Upper lobe of right lung (tissue), 1 donor: ENCODE measurements at regions not wholly inside any gene's neighbourhood (a gene's known extent, or its start where the extent isn't known, plus 50 kb on each side); places are given as distances from the start of the nearest gene placed in this dataset.

Experiments used
- ATAC-seq: fragments of 200-7000 bp; cut with Tn5 transposase; one replicate; pipeline ENCODE4 v1.9.1; 2020; ENCODE audit warnings: mild to moderate bottlenecking, moderate library complexity
- DNase-seq: peaks from one replicate; pipeline ENCODE4 v3.0.0-alpha.2; 2020
- H3K27ac ChIP-seq: fragments of 200-600 bp; one replicate; pipeline ENCODE4 v1.8.0; 2022
- H3K27me3 ChIP-seq: fragments of 200-600 bp; one replicate; pipeline ENCODE4 v1.8.0; 2022; ENCODE audit warnings: mild to moderate bottlenecking
- H3K36me3 ChIP-seq: fragments of 200-600 bp; one replicate; pipeline ENCODE4 v1.8.0; 2022
- H3K4me1 ChIP-seq: fragments of 200-600 bp; one replicate; pipeline ENCODE4 v1.8.0; 2022
- H3K4me3 ChIP-seq: fragments of 200-600 bp; one replicate; pipeline ENCODE4 v1.8.0; 2022; ENCODE audit warnings: mild to moderate bottlenecking
- H3K9me3 ChIP-seq: fragments of 200-600 bp; one replicate; pipeline ENCODE4 v1.8.0; 2022
- CTCF ChIP-seq: fragments of 200-600 bp; IDR thresholded peaks from one replicate; pipeline ENCODE4 v1.8.0; 2022; ENCODE audit warnings: antibody characterized with exemption
- intact Hi-C: fragments of 100-400 bp; cut with DNase I; formaldehyde crosslinking; loops from one replicate; pipeline ENCODE4 v1.11.0; 2022
- donor health status: DM: no; HTN: yes; CAD: no; lungs with severe emphysema.

GRCh38 chr15:62240121-62241096, 75.3 kb upstream of the C2CD4B start:
- ATAC-seq (no peak), DNase-seq (no peak)
- H3K36me3 ChIP-seq: no peaks in the 10 kb centered on the region
- H3K27ac ChIP-seq: no peak overlapping the region
- no peaks in the 10 kb centered on the region for H3K27me3 ChIP-seq
- TF ChIP-seq CTCF: no peak
- peaks cover 5% of the 10 kb centered on the region for H3K9me3 ChIP-seq
- intact Hi-C loops: no loop called here
- no peaks in the 10 kb centered on the region for H3K4me1 ChIP-seq
- H3K4me3 ChIP-seq: no peak overlapping the region

- peak; percentile 20 for TF ChIP-seq CTCF
- no peaks in the 10 kb centered on the region for H3K4me1 ChIP-seq
- H3K27ac ChIP-seq: no peak overlapping the region
- no peak overlapping the region for H3K4me3 ChIP-seq
- no peaks in the 10 kb centered on the region for H3K27me3 ChIP-seq
- no peak for DNase-seq
- no peaks in the 10 kb centered on the region for H3K36me3 ChIP-seq
- intact Hi-C loops: no loop called here
- peak; percentile 28 for ATAC-seq
- H3K9me3 ChIP-seq: peaks cover 5% of the 10 kb centered on the region
Observed at GRCh38 chr15:62241135-62241770, 76.2 kb upstream of the C2CD4B start.

- H3K4me1 ChIP-seq: no peaks in the 10 kb centered on the region
- DNase-seq (no peak), ATAC-seq (no peak)
- H3K36me3 ChIP-seq: no peaks in the 10 kb centered on the region
- no peak overlapping the region for H3K4me3 ChIP-seq
- no peak overlapping the region for H3K27ac ChIP-seq
- peaks cover 4% of the 10 kb centered on the region for H3K9me3 ChIP-seq
- no peak for TF ChIP-seq CTCF
- intact Hi-C loops: no loop called here
- no peaks in the 10 kb centered on the region for H3K27me3 ChIP-seq
Observed at GRCh38 chr15:62242999-62243398, 77.9 kb upstream of the C2CD4B start.

GRCh38 chr15:62244762-62245161, 79.7 kb upstream of the C2CD4B start:
- no peak overlapping the region for H3K4me3 ChIP-seq
- H3K27ac ChIP-seq: no peak overlapping the region
- no peaks in the 10 kb centered on the region for H3K27me3 ChIP-seq
- no peaks in the 10 kb centered on the region for H3K4me1 ChIP-seq
- no peak for ATAC-seq
- H3K36me3 ChIP-seq: no peaks in the 10 kb centered on the region
- no peaks in the 10 kb centered on the region for H3K9me3 ChIP-seq
- intact Hi-C loops: no loop called here
- no peak for DNase-seq
- no peak for TF ChIP-seq CTCF

DNA sequence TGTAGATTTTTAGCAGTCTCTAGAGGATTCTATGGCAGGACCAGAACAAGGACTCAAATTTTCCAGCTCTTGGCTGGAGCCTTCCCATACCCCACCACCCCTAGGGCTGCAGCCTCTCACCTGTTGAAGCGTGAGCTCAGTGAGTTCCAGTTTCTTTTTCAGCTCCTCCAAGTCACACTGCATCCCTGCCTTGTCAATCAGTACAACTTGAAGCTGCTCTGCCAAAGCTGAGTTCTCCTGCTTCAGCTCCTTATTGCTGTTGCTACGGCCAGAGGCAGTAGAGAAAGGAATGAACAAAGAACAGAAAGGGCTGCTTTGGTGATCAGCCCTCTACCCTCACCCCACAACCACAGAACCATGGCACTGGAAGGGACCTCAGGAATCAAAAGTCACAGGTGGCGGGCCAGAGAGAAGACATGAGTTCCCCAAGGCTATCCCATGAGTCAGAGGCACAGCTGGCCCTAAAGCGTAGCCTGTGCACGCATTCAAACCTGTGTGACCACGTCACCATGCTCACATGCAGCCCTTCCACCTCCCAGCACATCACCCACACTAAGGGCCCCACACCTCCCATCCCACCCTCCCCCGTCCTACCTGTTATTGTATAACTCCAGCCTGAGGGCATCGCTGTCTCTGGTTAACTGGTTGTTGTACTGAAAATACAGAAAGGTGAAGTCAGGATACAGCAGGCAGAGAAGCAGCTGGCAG, 83.3 kb upstream of the C2CD4B start:
- intact Hi-C loops: no loop called here
- Histone ChIP-seq H3K4me1 (no peaks in the 10 kb centered on the region), H3K27ac (no peak overlapping the region), H3K27me3 (no peaks in the 10 kb centered on the region), H3K4me3 (no peak overlapping the region), H3K9me3 (no peaks in the 10 kb centered on the region), H3K36me3 (no peaks in the 10 kb centered on the region)
- DNase-seq (no peak), ATAC-seq (no peak)
- TF ChIP-seq CTCF: no peak
